ENCODE measurements at regions not wholly inside any gene's neighbourhood (a gene's known extent, or its start where the extent isn't known, plus 50 kb on each side); places are given as distances from the start of the nearest gene placed in this dataset.

- TF ChIP-seq POLR2A (IDR thresholded peaks at IDR 0.05; ENCODE audit: low read length): no peak
- TF ChIP-seq GATA1 (IDR thresholded peaks at IDR 0.05; ENCODE audit: low read depth, low read length): no peak
Measured at GRCh38 chr6:16922282-16922681, 161.0 kb upstream of the ATXN1 start.

All from erythroblast (primary cell).